HEK293T (cell line): ENCODE measurements at regions not wholly inside any gene's neighbourhood (a gene's known extent, or its start where the extent isn't known, plus 50 kb on each side); places are given as distances from the start of the nearest gene placed in this dataset.

Source experiments
- CTCF ChIA-PET: fragments of 350-600 bp; formaldehyde crosslinking; extraction: SDS; loops from one replicate; lab custom pipeline; 2021; ENCODE audit warnings: antibody characterized with exemption, inconsistent platforms; lab: Yijun Ruan, JAX
- POLR2A ChIA-PET: fragments of 350-600 bp; formaldehyde crosslinking; extraction: SDS; loops from one replicate; lab custom pipeline; 2020; ENCODE audit warnings: antibody characterized with exemption, inconsistent platforms; lab: Yijun Ruan, JAX
- DNase-seq: peaks from one replicate; pipeline ENCODE4 v3.0.0; 2012; ENCODE audit warnings: mixed read lengths; ENCODE audit errors: extremely low spot score
- ARNT ChIP-seq: fragments of 450-650 bp; IDR thresholded peaks from 2 replicates; pipeline ENCODE4 v1.6.1; 2017; ENCODE audit warnings: mild to moderate bottlenecking
- BHLHE40 ChIP-seq: fragments of 450-650 bp; IDR thresholded peaks from 2 replicates; pipeline ENCODE4 v1.6.1; 2016; ENCODE audit warnings: mild to moderate bottlenecking, moderate library complexity, borderline replicate concordance
- CTBP1 ChIP-seq: fragments of 450-650 bp; IDR thresholded peaks from 2 replicates; pipeline ENCODE4 v1.6.1; 2016; ENCODE audit warnings: borderline replicate concordance
- ELF4 ChIP-seq: fragments of 450-650 bp; IDR thresholded peaks from 2 replicates; pipeline ENCODE4 v1.6.1; 2017; ENCODE audit warnings: antibody characterized with exemption
- FOXA1 ChIP-seq: fragments of 450-650 bp; IDR thresholded peaks from 2 replicates; pipeline ENCODE4 v1.6.1; 2016; ENCODE audit warnings: mild to moderate bottlenecking
- FOXK2 ChIP-seq: fragments of 450-650 bp; IDR thresholded peaks from 2 replicates; pipeline ENCODE4 v1.6.1; 2016; ENCODE audit warnings: mild to moderate bottlenecking
- FOXM1 ChIP-seq: fragments of 450-650 bp; IDR thresholded peaks from 2 replicates; pipeline ENCODE4 v1.6.1; 2017; ENCODE audit warnings: mild to moderate bottlenecking, borderline replicate concordance
- HDGF ChIP-seq: fragments of 450-650 bp; IDR thresholded peaks from 2 replicates; pipeline ENCODE4 v1.6.1; 2017; ENCODE audit warnings: antibody characterized with exemption, borderline replicate concordance
- L3MBTL2 ChIP-seq: fragments of 450-650 bp; conservative IDR thresholded peaks from 2 replicates; pipeline ENCODE4 v1.6.1; 2016; ENCODE audit warnings: mild to moderate bottlenecking
- LEF1 ChIP-seq: fragments of 450-650 bp; IDR thresholded peaks from 2 replicates; pipeline ENCODE4 v1.6.1; 2017; ENCODE audit warnings: mild to moderate bottlenecking, borderline replicate concordance
- NFRKB ChIP-seq: fragments of 450-650 bp; IDR thresholded peaks from 2 replicates; pipeline ENCODE4 v1.6.1; 2016; ENCODE audit warnings: mild to moderate bottlenecking, moderate library complexity
- PKNOX1 ChIP-seq: fragments of 450-650 bp; IDR thresholded peaks from 2 replicates; pipeline ENCODE4 v1.6.1; 2016
- SP1 ChIP-seq: fragments of 450-650 bp; IDR thresholded peaks from 2 replicates; pipeline ENCODE4 v1.6.1; 2017
- SUZ12 ChIP-seq: fragments of 450-650 bp; IDR thresholded peaks from 2 replicates; pipeline ENCODE4 v1.6.1; 2016; ENCODE audit warnings: mild to moderate bottlenecking
- TARDBP ChIP-seq: fragments of 450-650 bp; IDR thresholded peaks from 2 replicates; pipeline ENCODE4 v1.6.1; 2016
- ZNF384 ChIP-seq: fragments of 450-650 bp; IDR thresholded peaks from 2 replicates; pipeline ENCODE4 v1.6.1; 2016

- no peak for TF ChIP-seq L3MBTL2
- no peak for TF ChIP-seq ARNT
- no peak for TF ChIP-seq SUZ12
- no peak for TF ChIP-seq HDGF
- TF ChIP-seq PKNOX1: no peak
- no peak for TF ChIP-seq FOXK2
- TF ChIP-seq CTBP1: no peak
- TF ChIP-seq NFRKB: no peak
- no peak for TF ChIP-seq TARDBP
- no peak for TF ChIP-seq SP1
- TF ChIP-seq ZNF384: no peak
- ChIA-PET POLR2A (no interaction called here), CTCF (no interaction called here)
- DNase-seq: no peak
Observed at GRCh38 chr9:93372391-93372790, 79.1 kb upstream of the FAM120A start.

GRCh38 chr9:93376411-93376810 is 75.1 kb upstream of the FAM120A start:
- POLR2A ChIA-PET: no interaction called here
- DNase-seq: no peak
- TF ChIP-seq FOXA1: no peak
- no peak for TF ChIP-seq BHLHE40
- TF ChIP-seq SP1: no peak
- no peak for TF ChIP-seq L3MBTL2
- CTCF ChIA-PET: no interaction called here

- ChIA-PET CTCF (no interaction called here), POLR2A (no interaction called here)
- no peak for DNase-seq
- TF ChIP-seq FOXM1: no peak
- TF ChIP-seq SUZ12: no peak
- TF ChIP-seq HDGF: no peak
- no peak for TF ChIP-seq L3MBTL2
- TF ChIP-seq ARNT: no peak
- no peak for TF ChIP-seq PKNOX1
- no peak for TF ChIP-seq SP1
- TF ChIP-seq CTBP1: no peak
- TF ChIP-seq NFRKB: no peak
- no peak for TF ChIP-seq BHLHE40
- no peak for TF ChIP-seq LEF1
Observed at GRCh38 chr9:93378276-93378675, 73.2 kb upstream of the FAM120A start.

- POLR2A ChIA-PET: no interaction called here
- TF ChIP-seq PKNOX1 (no peak), FOXM1 (no peak), ZNF384 (no peak), TARDBP (no peak), L3MBTL2 (no peak), BHLHE40 (no peak), HDGF (no peak), FOXA1 (no peak), SUZ12 (no peak), ARNT (no peak), CTBP1 (no peak), FOXK2 (no peak), LEF1 (no peak), NFRKB (no peak), SP1 (no peak)
- DNase-seq: no peak
- CTCF ChIA-PET: no interaction called here
Observed at GRCh38 chr9:93379051-93379450, 72.4 kb upstream of the FAM120A start.

GRCh38 chr9:93380410-93381060 is 71.0 kb upstream of the FAM120A start:
- ChIA-PET CTCF (interaction anchor here (0.7 kb wide), 1 partner anchor 23 kb away, joined by 4 read pairs; no protein-coding TSS in a partner anchor), POLR2A (no interaction called here)
- DNase-seq: no peak
- TF ChIP-seq ARNT: no peak
- TF ChIP-seq ZNF384: no peak
- TF ChIP-seq CTBP1: no peak
- TF ChIP-seq FOXK2: no peak
- no peak for TF ChIP-seq SP1
- TF ChIP-seq NFRKB: no peak
- no peak for TF ChIP-seq BHLHE40
- no peak for TF ChIP-seq LEF1
- TF ChIP-seq ELF4: no peak
- TF ChIP-seq TARDBP: no peak
- no peak for TF ChIP-seq FOXM1
- TF ChIP-seq SUZ12: no peak
- no peak for TF ChIP-seq HDGF
- TF ChIP-seq FOXA1: no peak
- no peak for TF ChIP-seq PKNOX1

- no peak for TF ChIP-seq ARNT
- TF ChIP-seq HDGF: no peak
- TF ChIP-seq CTBP1: no peak
- TF ChIP-seq FOXM1: no peak
- TF ChIP-seq NFRKB: no peak
- TF ChIP-seq SUZ12: no peak
- TF ChIP-seq L3MBTL2: no peak
- no peak for TF ChIP-seq BHLHE40
- TF ChIP-seq ZNF384: no peak
- CTCF ChIA-PET: no interaction called here
- POLR2A ChIA-PET: no interaction called here
- DNase-seq: no peak
Observed at GRCh38 chr9:93387791-93388190, 63.7 kb upstream of the FAM120A start.
